ENCODE measurements at regions not wholly inside any gene's neighbourhood (a gene's known extent, or its start where the extent isn't known, plus 50 kb on each side); places are given as distances from the start of the nearest gene placed in this dataset.
"Not testable (repeated sequence)": the region's sequence is repeated elsewhere in the genome, so short reads cannot be mapped to it uniquely, and the experiment has no call there.

- TF ChIP-seq CTCF, POLR2A (IDR thresholded peaks at IDR 0.05): not testable (repeated sequence)
Measured at GRCh38 chr3:81182086-81182875, 579.2 kb downstream of the GBE1 start.
